ENCODE measurements at regions not wholly inside any gene's neighbourhood (a gene's known extent, or its start where the extent isn't known, plus 50 kb on each side); places are given as distances from the start of the nearest gene placed in this dataset.
"Not testable (repeated sequence)": the region's sequence is repeated elsewhere in the genome, so short reads cannot be mapped to it uniquely, and the experiment has no call there.

GRCh38 chr4:104549736-104550135 lies 55.0 kb upstream of the CXXC4 start:
- DNase-seq (ENCODE audit: low read depth in 3 of 3) = no peak

- no peak for DNase-seq (ENCODE audit: low read depth in 3 of 3)
Measured at GRCh38 chr4:104559502-104559901, 64.8 kb upstream of the CXXC4 start.

- no peak for DNase-seq (ENCODE audit: low read depth in 3 of 3)
Measured at GRCh38 chr4:104571341-104571740, 76.6 kb upstream of the CXXC4 start.

GRCh38 chr4:104574371-104574770 lies 79.7 kb upstream of the CXXC4 start:
- no peak for DNase-seq (ENCODE audit: low read depth in 3 of 3)

GRCh38 chr4:104575278-104575677 lies 80.6 kb upstream of the CXXC4 start:
- no peak for DNase-seq (ENCODE audit: low read depth in 3 of 3)

GRCh38 chr4:104577405-104577804 lies 82.7 kb upstream of the CXXC4 start:
- no peak for DNase-seq (ENCODE audit: low read depth in 3 of 3)

GRCh38 chr4:104581476-104581875 lies 86.8 kb upstream of the CXXC4 start:
- not testable (repeated sequence) for DNase-seq (ENCODE audit: low read depth in 3 of 3)

- not testable (repeated sequence) for DNase-seq (ENCODE audit: low read depth in 3 of 3)
Measured at GRCh38 chr4:104582056-104582455, 87.4 kb upstream of the CXXC4 start.

- no peak for DNase-seq (ENCODE audit: low read depth in 3 of 3)
Measured at GRCh38 chr4:104589264-104589868, 94.7 kb upstream of the CXXC4 start.

GRCh38 chr4:104591510-104591911 lies 96.8 kb upstream of the CXXC4 start:
- DNase-seq (ENCODE audit: low read depth in 3 of 3) = no peak

- DNase-seq (ENCODE audit: low read depth in 3 of 3) = no peak
Measured at GRCh38 chr4:104592183-104592582, 97.5 kb upstream of the CXXC4 start.

- no peak for DNase-seq (ENCODE audit: low read depth in 3 of 3)
Measured at GRCh38 chr4:104593019-104593418, 98.3 kb upstream of the CXXC4 start.

- no peak for DNase-seq (ENCODE audit: low read depth in 3 of 3)
Measured at GRCh38 chr4:104596189-104596588, 101.5 kb upstream of the CXXC4 start.

- no peak for DNase-seq (ENCODE audit: low read depth in 3 of 3)
Measured at GRCh38 chr4:104615496-104615895, 120.8 kb upstream of the CXXC4 start.

GRCh38 chr4:104615926-104616325 lies 121.2 kb upstream of the CXXC4 start:
- no peak for DNase-seq (ENCODE audit: low read depth in 3 of 3)

- DNase-seq (ENCODE audit: low read depth in 3 of 3) = no peak
Measured at GRCh38 chr4:104616401-104616820, 121.7 kb upstream of the CXXC4 start.

- DNase-seq (ENCODE audit: low read depth in 3 of 3) = no peak
Measured at GRCh38 chr4:104625706-104626105, 131.0 kb upstream of the CXXC4 start.

GRCh38 chr4:104629601-104630000 lies 134.9 kb upstream of the CXXC4 start:
- DNase-seq (ENCODE audit: low read depth in 3 of 3) = no peak

GRCh38 chr4:104630272-104630671 lies 135.6 kb upstream of the CXXC4 start:
- DNase-seq (ENCODE audit: low read depth in 3 of 3) = no peak

- DNase-seq (ENCODE audit: low read depth in 3 of 3) = no peak
Measured at GRCh38 chr4:104631000-104631399, 136.3 kb upstream of the CXXC4 start.

- no peak for DNase-seq (ENCODE audit: low read depth in 3 of 3)
Measured at GRCh38 chr4:104641418-104641817, 146.7 kb upstream of the CXXC4 start.

GRCh38 chr4:104642521-104642920 lies 147.8 kb upstream of the CXXC4 start:
- DNase-seq (ENCODE audit: low read depth in 3 of 3) = no peak

- DNase-seq (ENCODE audit: low read depth in 3 of 3) = no peak
Measured at GRCh38 chr4:104643805-104644204, 149.1 kb upstream of the CXXC4 start.

GRCh38 chr4:104649631-104650030 lies 154.9 kb upstream of the CXXC4 start:
- no peak for DNase-seq (ENCODE audit: low read depth in 3 of 3)
